DMS53 treated with DMSO at 0.1 percent for 48 hours (cell line): ENCODE measurements at regions not wholly inside any gene's neighbourhood (a gene's known extent, or its start where the extent isn't known, plus 50 kb on each side); places are given as distances from the start of the nearest gene placed in this dataset.

Experiments used
- DNase-seq: peaks from one replicate; lab custom pipeline; 2025; ENCODE audit not compliant: unreplicated experiment; lab: John Stamatoyannopoulos, UW

DNA sequence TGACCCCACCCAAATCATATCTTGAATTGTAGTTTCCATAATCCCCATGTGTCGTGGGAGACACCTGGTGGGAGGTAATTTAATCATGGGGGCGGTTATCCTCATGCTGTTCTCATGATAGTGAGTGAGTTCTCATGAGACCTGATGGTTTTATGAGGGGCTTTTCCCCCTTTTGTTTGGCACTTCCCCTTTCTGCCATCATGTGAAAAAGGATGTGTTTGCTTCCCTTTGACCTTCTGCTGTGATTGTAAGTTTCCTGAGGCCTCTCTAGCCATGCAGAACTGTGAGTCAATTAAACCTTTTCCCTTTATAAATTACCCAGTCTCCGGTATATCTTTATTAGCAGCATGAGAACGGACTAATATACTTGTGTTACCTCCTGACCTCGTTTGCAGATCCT, 156.6 kb upstream of the MTNR1B start:
- no peak for DNase-seq

DNA sequence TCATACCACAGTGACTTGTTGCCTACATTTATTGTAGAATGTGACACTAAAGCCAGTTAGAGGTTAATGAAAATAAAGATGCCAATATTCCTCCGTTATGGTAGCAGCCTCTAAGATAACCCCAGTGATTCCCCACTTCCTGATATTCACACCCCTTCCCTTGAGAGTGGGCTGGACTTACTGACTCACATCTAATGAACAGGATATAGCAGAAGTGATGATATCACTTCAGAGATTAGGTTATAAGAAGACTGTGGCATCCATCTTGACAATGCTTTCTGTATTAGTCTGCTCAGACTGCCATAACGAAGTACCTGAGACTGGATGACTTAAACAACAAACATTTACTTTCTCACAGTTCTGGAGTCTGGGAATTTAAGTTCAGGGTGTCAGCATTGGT, 149.6 kb upstream of the MTNR1B start:
- no peak for DNase-seq

DNA sequence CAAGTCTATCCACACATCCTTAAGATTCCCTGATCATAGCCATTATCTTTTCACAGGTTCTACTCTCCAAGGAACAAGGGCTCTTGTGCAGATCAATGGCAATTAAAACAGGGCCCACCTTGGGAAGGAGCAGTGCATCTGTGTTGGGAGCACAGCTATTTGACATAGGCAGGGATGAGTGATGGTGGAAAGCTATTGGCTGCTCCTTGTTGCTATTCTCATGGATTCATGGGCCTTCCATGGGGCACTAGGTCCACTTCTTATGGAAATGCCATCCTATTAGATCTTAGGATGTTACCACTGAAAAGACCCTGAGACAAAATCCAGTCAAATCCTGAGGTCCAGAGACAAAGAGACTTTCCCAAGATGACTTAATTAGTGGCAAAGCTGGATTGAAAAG, 148.6 kb upstream of the MTNR1B start:
- no peak for DNase-seq

DNA sequence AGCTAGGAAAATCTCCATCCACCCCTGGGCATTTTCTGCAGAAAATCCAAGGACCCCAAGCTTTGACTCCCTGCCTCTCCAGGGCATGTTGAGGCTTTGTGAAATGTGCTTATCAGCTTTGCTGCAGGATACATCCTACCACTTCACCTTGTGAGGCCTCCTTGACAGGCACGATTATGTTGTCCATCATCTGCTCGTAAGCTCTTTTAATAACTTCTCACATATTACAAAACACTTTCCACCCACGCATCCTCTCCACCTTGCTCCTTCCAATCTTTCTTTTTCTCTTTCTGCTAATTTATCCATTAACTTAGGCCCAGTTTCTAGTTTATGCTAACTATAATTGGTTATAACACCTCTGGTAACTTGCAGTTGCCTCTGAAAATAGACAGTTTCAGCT, 147.0 kb upstream of the MTNR1B start:
- no peak for DNase-seq

DNA sequence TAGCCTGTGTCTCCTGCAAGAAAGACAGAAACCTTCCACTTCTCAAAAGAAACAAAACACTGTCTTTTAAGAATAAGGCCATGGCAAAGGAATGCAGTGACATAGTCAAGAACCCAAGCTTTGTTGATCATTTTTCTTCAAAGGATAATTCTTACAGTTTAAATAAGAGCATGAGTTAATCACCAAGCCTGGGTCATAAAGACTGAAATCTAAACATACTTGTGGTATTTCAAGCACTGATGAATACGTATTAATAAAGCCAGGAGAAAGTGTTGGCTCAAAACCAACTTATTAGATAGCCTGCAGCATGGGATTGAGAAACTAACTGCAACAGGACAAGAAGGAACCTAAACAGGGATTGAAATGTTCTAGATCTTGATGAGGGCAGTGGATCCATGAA, 143.3 kb upstream of the MTNR1B start:
- no peak for DNase-seq

DNA sequence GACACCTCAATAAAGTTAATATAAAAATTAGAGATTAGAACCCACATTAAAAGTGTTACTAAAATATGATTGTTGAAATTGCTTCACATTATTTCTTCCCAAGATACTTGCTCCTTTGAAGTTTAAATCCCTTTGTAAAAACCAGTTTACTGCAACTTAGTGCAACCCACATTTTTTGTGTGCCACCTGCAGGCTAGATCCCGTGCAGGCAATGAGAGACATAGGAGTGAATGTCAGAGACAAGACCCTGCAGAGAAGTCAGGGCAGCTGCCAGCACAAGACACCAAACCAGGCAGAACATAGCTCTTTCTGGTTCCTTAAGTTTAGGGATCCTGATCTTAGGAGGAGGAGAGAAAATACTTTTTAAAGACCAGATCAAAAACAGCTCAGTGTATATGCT, 142.8 kb upstream of the MTNR1B start:
- DNase-seq = no peak

DNA sequence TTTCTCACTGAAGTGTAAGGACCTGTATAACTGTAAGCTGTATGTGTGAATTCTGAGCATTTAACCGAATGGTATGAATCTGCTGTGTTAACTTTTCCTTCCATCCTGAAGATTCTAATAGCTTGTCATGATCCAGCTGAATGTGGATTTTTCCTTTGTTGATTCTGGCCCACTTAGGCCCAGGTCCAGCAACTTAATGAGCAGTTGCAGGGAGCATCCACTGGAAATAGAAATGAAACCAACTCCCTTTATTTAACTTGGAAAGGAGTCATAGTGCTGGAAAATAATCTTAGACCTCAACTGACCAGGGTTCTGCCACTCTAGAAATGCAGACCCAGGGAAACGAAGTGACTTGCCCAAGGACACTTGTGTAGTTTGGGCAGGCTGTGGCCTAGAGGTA, 142.3 kb upstream of the MTNR1B start:
- no peak for DNase-seq

DNA sequence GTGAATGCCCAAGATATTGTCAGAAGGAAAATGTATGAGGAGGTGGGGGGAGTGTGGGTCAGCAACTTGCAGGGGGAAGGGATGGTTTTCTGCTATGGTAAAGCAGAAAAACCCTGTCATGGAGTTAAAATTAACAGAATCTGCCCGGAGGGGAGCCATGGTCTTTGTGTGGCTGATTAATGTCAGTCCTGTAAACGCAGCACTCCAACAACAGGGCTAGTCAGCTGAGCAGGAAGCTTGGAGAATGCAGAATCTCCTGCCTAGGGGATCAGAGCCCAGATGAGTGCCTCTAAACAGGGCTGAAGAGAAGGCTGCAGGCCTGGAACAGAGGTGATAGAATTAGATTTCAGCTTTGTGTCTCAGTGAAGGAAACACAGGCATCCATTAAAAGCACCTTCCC, 140.9 kb upstream of the MTNR1B start:
- DNase-seq = no peak

DNA sequence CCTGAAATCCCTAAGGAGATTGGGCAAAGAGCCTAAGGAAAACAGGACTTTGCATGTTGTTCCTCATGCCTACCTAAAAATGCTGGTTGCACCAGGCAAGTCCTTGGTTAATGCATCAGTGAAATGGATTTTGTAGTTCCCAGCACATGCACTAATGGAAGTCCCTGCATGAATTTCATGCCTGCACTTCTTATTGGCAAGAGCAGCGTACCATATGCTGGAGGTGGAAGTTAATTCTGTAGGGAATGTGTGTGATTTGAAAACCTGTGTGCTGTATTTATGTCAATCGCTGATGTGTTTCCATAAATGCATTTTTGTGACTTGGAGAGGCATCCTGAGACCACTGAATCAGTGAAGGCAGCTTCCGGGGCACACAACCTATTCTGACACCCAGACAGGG, 140.3 kb upstream of the MTNR1B start:
- no peak for DNase-seq

DNA sequence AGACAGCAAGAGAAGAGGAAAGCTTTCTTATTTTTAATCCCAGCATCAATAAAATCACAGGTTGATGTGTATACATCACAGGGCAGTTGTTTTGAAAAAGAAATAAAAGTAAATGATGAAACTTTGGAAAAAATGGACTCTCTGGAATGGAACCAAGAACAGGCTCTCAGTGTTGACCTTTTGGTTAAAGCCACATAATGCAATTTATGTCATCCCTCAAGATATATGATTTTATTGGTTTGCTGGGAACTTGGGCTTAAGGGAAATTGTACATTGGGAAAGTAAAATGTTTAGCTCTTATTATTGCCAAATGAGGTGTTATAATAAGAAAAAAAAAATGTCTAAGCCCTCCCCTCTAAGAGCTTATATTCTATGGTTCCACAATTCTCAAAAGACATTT, 139.8 kb upstream of the MTNR1B start:
- no peak for DNase-seq

DNA sequence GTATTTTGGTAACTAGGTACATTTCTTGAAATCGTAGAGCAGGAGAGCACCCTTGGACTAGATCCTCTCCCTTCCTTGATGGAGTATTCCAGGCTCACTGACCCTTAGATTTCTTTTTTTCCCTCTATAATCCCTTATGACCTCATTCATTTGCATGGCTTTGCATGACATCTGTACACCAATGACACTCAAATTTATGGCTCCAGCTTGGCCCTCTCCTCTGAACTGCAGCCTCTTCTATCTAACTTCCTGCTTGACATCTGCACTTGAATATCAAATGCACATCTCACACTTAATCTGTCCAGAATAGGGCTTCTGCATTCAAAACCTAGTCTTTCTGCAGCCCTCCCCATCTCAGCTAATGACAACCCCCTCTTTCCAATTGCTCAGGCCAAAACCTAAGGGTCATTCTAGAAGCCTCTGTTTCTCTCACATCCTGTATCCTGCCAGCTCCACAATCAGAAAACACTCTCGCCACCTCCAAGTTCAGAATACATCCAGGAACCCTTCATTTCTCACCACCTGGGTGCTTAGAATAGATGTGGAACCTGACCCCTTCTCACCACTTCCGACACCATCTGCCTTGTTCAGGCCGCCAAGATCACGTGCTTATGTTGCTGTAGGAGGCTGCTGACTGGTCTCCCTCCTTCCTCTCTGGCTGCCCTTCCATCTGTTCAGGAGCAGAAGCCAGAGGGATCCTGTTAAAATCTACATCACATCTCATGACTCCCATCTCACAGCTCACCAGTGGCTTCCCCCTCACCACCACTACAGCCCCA, 138.9 kb upstream of the MTNR1B start:
- DNase-seq = peak; percentile 18

DNA sequence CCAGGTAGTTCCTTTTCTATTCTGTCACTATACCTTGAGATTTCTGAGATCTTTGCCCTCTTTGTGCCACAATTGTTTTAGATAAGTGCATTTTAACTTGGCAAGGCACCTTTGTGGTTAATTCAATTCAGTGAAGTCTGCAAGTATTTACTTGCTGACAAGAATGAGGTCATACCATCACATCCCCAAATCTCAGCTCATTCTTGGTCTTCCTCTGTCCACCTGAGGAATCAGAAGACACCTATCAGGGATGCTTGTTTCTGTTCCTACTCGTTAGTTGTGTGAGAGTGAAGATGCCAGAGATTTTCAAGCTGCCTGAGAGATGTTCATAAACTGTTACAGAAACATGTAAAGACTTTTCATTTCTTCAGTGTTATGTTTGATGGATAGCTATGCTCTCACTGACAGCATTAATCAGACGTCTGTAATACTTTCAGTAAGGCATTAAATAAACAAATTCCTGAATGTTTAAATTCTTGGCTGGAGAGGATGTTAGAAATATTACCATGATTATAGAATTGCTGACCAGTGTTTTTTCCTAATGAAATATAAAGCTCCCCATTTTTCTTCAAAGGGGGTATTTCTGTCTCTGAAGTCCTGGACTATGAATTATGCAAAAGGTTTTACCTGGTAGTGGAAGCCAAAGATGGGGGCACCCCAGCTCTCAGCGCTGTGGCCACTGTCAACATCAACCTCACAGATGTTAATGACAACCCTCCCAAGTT, 135.0 kb upstream of the MTNR1B start:
- DNase-seq = no peak

DNA sequence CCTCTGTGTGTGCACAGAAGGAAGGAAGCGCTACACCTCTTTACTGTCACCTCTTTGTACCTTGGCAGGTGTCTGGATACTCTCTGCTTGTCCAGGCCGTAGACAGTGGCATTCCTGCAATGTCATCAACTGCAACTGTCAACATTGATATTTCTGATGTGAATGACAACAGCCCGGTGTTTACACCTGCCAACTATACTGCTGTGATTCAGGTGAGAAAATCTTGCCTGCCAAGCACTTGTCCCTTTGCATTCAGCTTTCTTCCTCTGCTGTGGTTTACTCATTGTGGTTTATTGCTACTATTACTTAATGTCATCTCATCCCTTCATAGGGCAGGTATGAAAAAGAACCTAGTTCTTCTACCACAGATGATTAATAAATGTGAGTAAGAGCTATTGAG, 131.9 kb upstream of the MTNR1B start:
- DNase-seq = peak; percentile 58

DNA sequence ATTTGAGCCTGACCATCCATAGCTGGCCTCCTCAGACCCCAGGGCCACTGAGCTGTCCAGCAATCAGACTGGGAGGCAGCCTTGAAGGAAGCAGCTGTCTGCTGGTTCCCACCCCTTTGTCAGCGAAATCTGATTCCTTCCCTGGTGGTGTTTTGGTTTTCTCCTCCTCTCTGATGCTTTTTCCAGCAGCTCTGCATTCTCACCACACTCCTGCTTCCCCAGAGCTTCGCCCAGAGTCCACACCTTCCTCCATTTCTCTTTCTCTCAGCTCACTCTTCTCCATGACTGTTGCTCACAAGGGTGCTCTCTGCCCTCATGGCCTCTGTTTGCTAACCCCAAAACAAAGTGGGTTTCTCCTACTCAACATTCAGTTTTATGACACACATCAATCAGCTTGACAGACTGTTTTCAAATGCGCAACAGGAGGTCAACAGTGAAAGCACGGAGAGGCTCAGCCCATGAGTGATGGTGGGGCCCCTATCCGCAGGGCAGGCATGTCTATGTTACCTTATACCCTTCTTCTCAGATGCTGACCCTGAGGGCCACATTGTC, 130.6 kb upstream of the MTNR1B start:
- DNase-seq = no peak

DNA sequence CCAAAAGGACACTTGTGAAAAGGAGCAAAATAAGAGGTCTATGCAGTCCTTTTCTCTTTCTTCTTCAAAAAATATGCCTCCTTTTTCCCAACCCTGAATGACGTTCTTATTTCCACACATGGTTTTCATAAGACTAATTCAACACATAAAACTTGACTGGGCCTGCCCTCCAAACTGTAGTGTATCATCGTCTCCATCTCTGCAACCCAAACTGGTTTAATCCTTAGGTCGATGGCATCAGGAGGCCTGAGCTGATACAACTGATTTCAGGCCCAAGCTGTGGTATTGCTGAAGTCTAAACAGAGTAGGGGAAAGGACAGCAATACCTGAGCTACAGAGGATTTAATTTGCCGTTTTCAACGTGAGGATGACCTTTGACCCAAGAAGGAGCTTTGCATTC, 130.0 kb upstream of the MTNR1B start:
- no peak for DNase-seq

DNA sequence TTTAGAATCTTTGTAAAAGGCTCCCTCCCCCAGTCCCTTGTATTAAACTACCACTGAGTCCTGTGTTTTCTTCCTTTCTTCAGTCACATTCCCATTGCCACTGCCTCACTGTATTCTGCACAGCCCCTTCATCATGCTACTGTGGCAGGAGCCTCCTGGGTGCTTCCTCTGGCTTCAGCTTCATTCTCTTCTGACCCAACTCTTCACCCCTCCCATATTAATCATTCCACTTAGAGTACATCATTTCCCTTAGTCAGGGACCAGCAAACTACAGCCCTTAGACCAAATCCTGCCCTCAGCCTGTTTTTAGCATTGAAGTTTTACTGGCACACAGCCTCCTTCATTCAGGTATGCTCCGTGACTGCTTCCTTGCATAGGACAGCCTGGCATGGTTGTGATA, 127.7 kb upstream of the MTNR1B start:
- no peak for DNase-seq

DNA sequence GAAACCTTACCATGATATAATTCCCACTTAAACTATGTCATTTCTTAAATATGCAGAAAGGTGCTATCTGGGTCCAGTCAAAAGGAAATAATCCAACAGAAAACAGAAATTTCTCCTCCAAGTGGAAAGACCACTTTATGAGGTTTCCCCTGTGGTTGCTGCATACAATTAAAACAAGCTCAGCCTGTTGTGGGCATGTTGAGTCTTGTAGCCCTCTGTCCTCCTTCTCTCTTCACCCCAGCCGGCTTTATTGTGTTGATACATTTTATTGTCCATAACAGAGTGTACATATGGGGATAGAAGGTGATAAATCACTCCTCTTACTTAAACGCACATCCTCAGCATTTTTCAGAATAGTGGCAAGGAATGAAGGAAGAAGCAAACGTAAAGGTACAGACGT, 126.0 kb upstream of the MTNR1B start:
- DNase-seq = no peak

DNA sequence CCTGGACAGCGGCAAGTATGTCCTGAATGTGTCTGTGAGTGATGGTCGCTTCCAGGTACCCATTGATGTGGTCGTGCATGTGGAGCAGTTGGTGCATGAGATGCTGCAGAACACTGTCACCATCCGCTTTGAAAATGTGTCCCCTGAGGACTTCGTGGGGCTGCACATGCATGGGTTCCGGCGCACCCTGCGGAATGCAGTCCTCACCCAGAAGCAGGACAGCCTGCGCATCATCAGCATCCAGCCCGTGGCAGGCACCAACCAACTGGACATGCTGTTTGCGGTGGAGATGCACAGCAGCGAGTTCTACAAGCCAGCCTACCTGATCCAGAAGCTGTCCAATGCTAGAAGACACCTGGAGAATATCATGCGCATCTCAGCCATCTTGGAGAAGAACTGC, 125.3 kb upstream of the MTNR1B start:
- no peak for DNase-seq

DNA sequence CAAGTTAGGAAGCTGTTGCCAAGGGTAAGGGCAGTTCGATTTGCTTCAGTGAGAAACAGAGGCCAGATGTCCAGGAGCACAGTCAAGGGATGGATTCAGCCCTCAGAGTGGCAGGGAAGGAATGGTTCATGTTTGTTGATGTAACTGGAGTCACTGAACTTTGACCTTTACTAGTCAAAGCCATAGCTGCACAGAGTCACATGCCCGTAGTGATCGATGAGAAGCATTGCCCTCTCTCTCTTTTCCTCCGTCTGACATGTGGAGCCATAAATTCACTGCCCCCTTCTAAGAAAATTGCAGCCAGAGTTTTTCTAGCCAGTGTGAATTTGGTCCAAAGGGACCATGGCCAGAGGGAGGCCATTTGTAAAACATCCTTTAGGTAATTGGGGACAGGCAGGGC, 124.1 kb upstream of the MTNR1B start:
- no peak for DNase-seq

DNA sequence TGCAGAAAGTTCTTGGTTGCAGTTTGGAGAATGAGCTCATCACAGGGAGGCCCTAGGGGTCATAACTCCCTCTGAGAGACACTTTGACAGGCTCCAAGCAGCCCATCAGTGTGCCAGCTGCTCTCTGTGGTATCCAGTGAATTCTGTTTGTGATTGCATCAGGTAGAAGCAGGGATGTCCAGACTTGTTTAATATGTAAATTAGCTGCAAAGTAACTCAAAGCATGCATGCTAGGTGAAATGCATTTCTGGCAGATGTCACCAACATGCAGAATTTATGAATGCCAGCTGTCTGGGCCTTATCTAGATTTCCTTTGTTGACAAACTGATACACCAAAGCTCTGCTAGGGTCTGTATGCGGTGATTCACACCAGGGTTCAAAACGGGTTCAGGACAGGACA, 123.6 kb upstream of the MTNR1B start:
- DNase-seq = no peak

DNA sequence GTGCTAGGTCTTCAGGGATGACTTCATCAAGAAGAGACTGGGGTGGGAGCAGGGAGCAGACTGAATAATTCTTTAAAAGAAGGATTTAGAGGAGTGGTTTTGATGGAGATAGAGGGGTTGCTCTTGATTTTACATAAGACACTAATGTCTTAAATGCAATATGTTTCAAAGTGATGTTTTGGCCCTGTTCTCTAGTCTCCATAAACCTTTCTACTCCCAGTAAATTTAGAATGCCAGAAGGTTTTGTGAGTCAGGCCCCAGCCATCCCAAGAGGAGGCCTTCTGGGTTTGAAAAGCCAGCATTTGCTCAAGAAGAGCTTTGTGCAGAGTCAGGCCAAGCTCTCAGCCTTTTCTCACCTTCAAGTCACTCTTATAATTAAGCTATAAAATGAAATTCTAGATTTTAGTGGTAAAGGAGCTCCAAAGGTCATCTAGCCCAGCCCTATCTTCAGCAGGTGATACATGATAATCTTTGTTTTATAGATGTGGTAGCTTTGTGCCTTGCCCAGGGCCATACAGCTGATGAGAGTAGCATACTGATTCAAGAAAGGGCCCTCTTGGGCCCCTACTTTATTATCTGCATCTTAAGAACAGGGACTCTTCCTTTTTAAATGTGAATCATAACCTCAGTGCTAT, 122.8 kb upstream of the MTNR1B start:
- DNase-seq = no peak

DNA sequence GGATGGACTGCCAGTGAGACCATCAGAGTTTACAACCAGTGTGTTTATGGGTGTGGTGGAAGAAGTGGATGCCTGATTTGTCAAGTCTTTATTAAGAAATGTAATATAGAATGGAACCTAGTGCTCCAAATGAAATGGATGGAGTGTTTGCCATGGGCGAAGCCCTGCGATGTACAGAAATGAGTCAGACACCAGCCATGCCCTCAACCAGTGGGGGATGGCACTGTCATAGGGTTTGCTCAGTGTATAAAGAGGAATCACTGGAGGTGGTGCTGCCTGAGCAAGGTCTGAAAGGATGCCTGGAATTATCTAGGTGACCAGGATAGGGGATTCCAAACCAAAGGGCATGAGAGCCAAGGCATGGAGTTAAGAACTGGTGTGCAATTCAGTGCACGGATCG, 120.9 kb upstream of the MTNR1B start:
- no peak for DNase-seq
